ENCODE measurements at regions not wholly inside any gene's neighbourhood (a gene's known extent, or its start where the extent isn't known, plus 50 kb on each side); places are given as distances from the start of the nearest gene placed in this dataset.

DNA sequence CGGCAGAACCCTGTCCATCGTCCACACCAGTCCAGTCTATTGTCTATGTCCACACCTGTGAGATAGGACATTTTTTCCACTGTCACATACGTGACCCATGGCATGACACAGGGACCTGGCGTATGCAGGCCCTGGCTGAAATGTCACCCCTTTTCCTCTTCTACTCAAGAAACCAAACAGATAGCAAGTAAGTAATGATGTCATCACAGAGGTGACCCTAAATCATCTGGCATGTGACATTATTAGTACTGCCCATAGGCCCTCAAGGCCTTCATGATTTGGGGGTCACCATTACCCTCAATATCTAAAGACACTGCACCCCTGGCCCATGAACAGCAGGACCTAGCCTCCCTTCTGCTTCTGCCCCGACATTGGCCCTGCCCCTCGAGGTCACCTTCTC is 88.3 kb downstream of the LHX2 start:
- WGBS (ENCODE audit: extremely low coverage, insufficient coverage, low lambda C conversion rate): no CpG with 5 or more reads among the region's 6 CpGs
- no peaks in the 10 kb centered on the region for H3K27me3 ChIP-seq (ENCODE audit: insufficient read depth, low read length, poor library complexity)

GRCh38 chr9:124101215-124101968 is 89.8 kb downstream of the LHX2 start:
- Histone ChIP-seq H3K79me2 (ENCODE audit: control insufficient read depth, insufficient read depth, low read length) (no peaks in the 10 kb centered on the region), H3K27me3 (ENCODE audit: insufficient read depth, low read length, poor library complexity) (no peaks in the 10 kb centered on the region)

More for the DNA sequence above, 88.3 kb downstream of the LHX2 start:
- no peaks in the 10 kb centered on the region for H3K79me2 ChIP-seq (ENCODE audit: control insufficient read depth, insufficient read depth, low read length)
- H4K5ac ChIP-seq (ENCODE audit: low read length): no peak overlapping the region
- no peak overlapping the region for H2AK5ac ChIP-seq (ENCODE audit: low read length)
- no peak for DNase-seq
- H2BK120ac ChIP-seq (ENCODE audit: low read depth, low read length): no peak overlapping the region
- H3K4me1 ChIP-seq (ENCODE audit: control insufficient read depth, low read depth, low read length): no peaks in the 10 kb centered on the region
- no peak overlapping the region for H3K9ac ChIP-seq (ENCODE audit: low read length)
- no peak overlapping the region for H3K27ac ChIP-seq (ENCODE audit: low read depth, low read length)
- no peak overlapping the region for H3K23ac ChIP-seq (ENCODE audit: low read length)
- H2BK15ac ChIP-seq (replicated peaks; ENCODE audit: low read depth): no peak overlapping the region
- H3K4me3 ChIP-seq (ENCODE audit: low read length): no peak overlapping the region
- H3K36me3 ChIP-seq (ENCODE audit: control insufficient read depth, insufficient read depth, low read length): no peaks in the 10 kb centered on the region
- H3K4ac ChIP-seq (ENCODE audit: low read depth, low read length): no peak overlapping the region
- H3K18ac ChIP-seq (ENCODE audit: low read length): no peak overlapping the region
- H3K79me1 ChIP-seq (ENCODE audit: low read length): no peaks in the 10 kb centered on the region
- H2BK5ac ChIP-seq (ENCODE audit: low read length): no peak overlapping the region
- no peak overlapping the region for H3K56ac ChIP-seq (ENCODE audit: low read length)
- H4K8ac ChIP-seq (ENCODE audit: low read depth, low read length): no peak overlapping the region
- no peak overlapping the region for H3K4me2 ChIP-seq (ENCODE audit: low read length)

DNA sequence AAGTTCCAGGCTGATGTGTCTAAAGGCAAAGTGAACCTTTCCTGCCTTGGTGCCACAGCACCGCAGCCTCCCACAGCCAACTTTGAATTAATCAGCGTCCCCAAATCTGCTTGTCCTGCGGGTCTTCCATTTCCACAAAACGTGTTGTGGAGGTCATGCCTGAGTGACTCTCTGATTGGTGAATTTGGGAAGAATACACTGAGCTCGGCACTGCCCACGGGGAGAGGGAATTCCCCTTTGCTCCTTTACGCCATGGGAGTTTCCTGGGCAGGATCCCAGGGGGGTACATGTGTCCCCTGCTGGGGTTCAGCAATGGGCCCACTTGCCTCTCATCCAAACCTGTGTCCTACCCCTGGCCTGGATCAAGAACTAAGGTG is 90.4 kb downstream of the LHX2 start:
- Histone ChIP-seq H3K79me2 (ENCODE audit: control insufficient read depth, insufficient read depth, low read length) (no peaks in the 10 kb centered on the region), H3K23ac (ENCODE audit: low read length) (no peak overlapping the region), H2BK120ac (ENCODE audit: low read depth, low read length) (no peak overlapping the region), H2AK5ac (ENCODE audit: low read length) (no peak overlapping the region), H3K36me3 (ENCODE audit: control insufficient read depth, insufficient read depth, low read length) (no peaks in the 10 kb centered on the region), H4K5ac (ENCODE audit: low read length) (no peak overlapping the region), H3K9ac (ENCODE audit: low read length) (no peak overlapping the region), H2BK5ac (ENCODE audit: low read length) (no peak overlapping the region), H3K18ac (ENCODE audit: low read length) (no peak overlapping the region), H3K27me3 (ENCODE audit: insufficient read depth, low read length, poor library complexity) (no peaks in the 10 kb centered on the region), H3K4me1 (ENCODE audit: control insufficient read depth, low read depth, low read length) (no peaks in the 10 kb centered on the region), H2BK15ac (replicated peaks; ENCODE audit: low read depth) (no peak overlapping the region), H4K8ac (ENCODE audit: low read depth, low read length) (no peak overlapping the region), H3K4me2 (ENCODE audit: low read length) (no peak overlapping the region), H3K4me3 (ENCODE audit: low read length) (no peak overlapping the region), H3K4ac (ENCODE audit: low read depth, low read length) (no peak overlapping the region), H3K79me1 (ENCODE audit: low read length) (no peaks in the 10 kb centered on the region), H3K27ac (ENCODE audit: low read depth, low read length) (no peak overlapping the region), H3K56ac (ENCODE audit: low read length) (no peak overlapping the region)
- WGBS (ENCODE audit: extremely low coverage, insufficient coverage, low lambda C conversion rate): no CpG with 5 or more reads among the region's 7 CpGs
- DNase-seq: no peak

More at GRCh38 chr9:124101215-124101968, 89.8 kb downstream of the LHX2 start:
- H2BK120ac ChIP-seq (ENCODE audit: low read depth, low read length): no peak overlapping the region
- no peak overlapping the region for H3K18ac ChIP-seq (ENCODE audit: low read length)
- H3K27ac ChIP-seq (ENCODE audit: low read depth, low read length): no peak overlapping the region
- no peak overlapping the region for H3K4ac ChIP-seq (ENCODE audit: low read depth, low read length)
- H2AK5ac ChIP-seq (ENCODE audit: low read length): no peak overlapping the region
- no peaks in the 10 kb centered on the region for H3K4me1 ChIP-seq (ENCODE audit: control insufficient read depth, low read depth, low read length)
- no peak for DNase-seq
- no peaks in the 10 kb centered on the region for H3K79me1 ChIP-seq (ENCODE audit: low read length)
- no peak overlapping the region for H4K5ac ChIP-seq (ENCODE audit: low read length)
- H4K8ac ChIP-seq (ENCODE audit: low read depth, low read length): no peak overlapping the region
- H3K56ac ChIP-seq (ENCODE audit: low read length): no peak overlapping the region
- WGBS (ENCODE audit: extremely low coverage, insufficient coverage, low lambda C conversion rate): no CpG with 5 or more reads among the region's 6 CpGs
- H3K36me3 ChIP-seq (ENCODE audit: control insufficient read depth, insufficient read depth, low read length): no peaks in the 10 kb centered on the region
- no peak overlapping the region for H3K23ac ChIP-seq (ENCODE audit: low read length)
- H3K4me2 ChIP-seq (ENCODE audit: low read length): no peak overlapping the region
- no peak overlapping the region for H3K9ac ChIP-seq (ENCODE audit: low read length)
- no peak overlapping the region for H3K4me3 ChIP-seq (ENCODE audit: low read length)
- no peak overlapping the region for H2BK5ac ChIP-seq (ENCODE audit: low read length)
- no peak overlapping the region for H2BK15ac ChIP-seq (replicated peaks; ENCODE audit: low read depth)

DNA sequence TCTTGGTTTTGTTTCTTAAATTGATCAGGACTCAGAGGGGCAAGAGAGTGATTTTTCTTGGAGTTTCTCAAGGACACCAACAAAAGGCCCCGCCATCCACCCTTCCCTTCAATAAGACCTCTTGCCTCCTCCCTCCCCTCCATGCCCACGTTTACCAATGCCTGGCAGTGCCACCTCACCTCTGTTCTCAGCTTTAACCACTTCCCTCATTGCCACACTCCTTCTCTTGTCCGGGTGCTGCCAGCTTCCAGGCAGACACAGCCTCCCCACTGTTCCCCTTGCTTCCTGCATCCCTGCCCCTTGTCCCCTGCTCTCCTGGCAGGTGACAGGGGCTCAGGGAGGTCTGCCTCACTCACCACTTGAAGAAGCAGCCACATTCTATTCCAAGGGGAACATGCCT is 90.8 kb downstream of the LHX2 start:
- DNase-seq: no peak
- Histone ChIP-seq H3K36me3 (ENCODE audit: control insufficient read depth, insufficient read depth, low read length) (no peaks in the 10 kb centered on the region), H3K4me3 (ENCODE audit: low read length) (no peak overlapping the region), H3K18ac (ENCODE audit: low read length) (no peak overlapping the region), H2BK120ac (ENCODE audit: low read depth, low read length) (no peak overlapping the region), H3K79me1 (ENCODE audit: low read length) (no peaks in the 10 kb centered on the region), H3K56ac (ENCODE audit: low read length) (no peak overlapping the region), H3K4me1 (ENCODE audit: control insufficient read depth, low read depth, low read length) (no peaks in the 10 kb centered on the region), H2AK5ac (ENCODE audit: low read length) (no peak overlapping the region), H2BK15ac (replicated peaks; ENCODE audit: low read depth) (no peak overlapping the region), H4K8ac (ENCODE audit: low read depth, low read length) (no peak overlapping the region), H3K4me2 (ENCODE audit: low read length) (no peak overlapping the region), H2BK5ac (ENCODE audit: low read length) (no peak overlapping the region), H3K9ac (ENCODE audit: low read length) (no peak overlapping the region), H3K23ac (ENCODE audit: low read length) (no peak overlapping the region), H3K27me3 (ENCODE audit: insufficient read depth, low read length, poor library complexity) (no peaks in the 10 kb centered on the region), H3K79me2 (ENCODE audit: control insufficient read depth, insufficient read depth, low read length) (no peaks in the 10 kb centered on the region), H4K5ac (ENCODE audit: low read length) (no peak overlapping the region), H3K27ac (ENCODE audit: low read depth, low read length) (no peak overlapping the region), H3K4ac (ENCODE audit: low read depth, low read length) (no peak overlapping the region)
- no CpG with 5 or more reads among the region's 3 CpGs for WGBS (ENCODE audit: extremely low coverage, insufficient coverage, low lambda C conversion rate)

GRCh38 chr9:124105266-124105665 is 93.7 kb downstream of the LHX2 start:
- H4K8ac ChIP-seq (ENCODE audit: low read depth, low read length): no peak overlapping the region
- H3K4me3 ChIP-seq (ENCODE audit: low read length): no peak overlapping the region
- H3K79me1 ChIP-seq (ENCODE audit: low read length): no peaks in the 10 kb centered on the region
- H2BK5ac ChIP-seq (ENCODE audit: low read length): no peak overlapping the region
- H3K18ac ChIP-seq (ENCODE audit: low read length): no peak overlapping the region
- no peak overlapping the region for H2AK5ac ChIP-seq (ENCODE audit: low read length)
- no peak overlapping the region for H3K23ac ChIP-seq (ENCODE audit: low read length)
- H3K4me2 ChIP-seq (ENCODE audit: low read length): no peak overlapping the region
- H2BK120ac ChIP-seq (ENCODE audit: low read depth, low read length): no peak overlapping the region
- no peak for DNase-seq
- H3K36me3 ChIP-seq (ENCODE audit: control insufficient read depth, insufficient read depth, low read length): no peaks in the 10 kb centered on the region
- H2BK15ac ChIP-seq (replicated peaks; ENCODE audit: low read depth): no peak overlapping the region
- H3K79me2 ChIP-seq (ENCODE audit: control insufficient read depth, insufficient read depth, low read length): no peaks in the 10 kb centered on the region
- H4K5ac ChIP-seq (ENCODE audit: low read length): no peak overlapping the region
- no peak overlapping the region for H3K9ac ChIP-seq (ENCODE audit: low read length)
- H3K56ac ChIP-seq (ENCODE audit: low read length): no peak overlapping the region
- no peaks in the 10 kb centered on the region for H3K27me3 ChIP-seq (ENCODE audit: insufficient read depth, low read length, poor library complexity)
- no peaks in the 10 kb centered on the region for H3K4me1 ChIP-seq (ENCODE audit: control insufficient read depth, low read depth, low read length)
- no peak overlapping the region for H3K27ac ChIP-seq (ENCODE audit: low read depth, low read length)
- no CpG with 5 or more reads among the region's 3 CpGs for WGBS (ENCODE audit: extremely low coverage, insufficient coverage, low lambda C conversion rate)
- H3K4ac ChIP-seq (ENCODE audit: low read depth, low read length): no peak overlapping the region

- H3K18ac ChIP-seq (ENCODE audit: low read length): no peak overlapping the region
- no CpG with 5 or more reads among the region's 6 CpGs for WGBS (ENCODE audit: extremely low coverage, insufficient coverage, low lambda C conversion rate)
These were observed 96.6 kb downstream of the LHX2 start for GRCh38 chr9:124108216-124108615.

More at GRCh38 chr9:124108216-124108615, 96.6 kb downstream of the LHX2 start:
- Histone ChIP-seq H2BK15ac (replicated peaks; ENCODE audit: low read depth) (no peak overlapping the region), H3K27me3 (ENCODE audit: insufficient read depth, low read length, poor library complexity) (no peaks in the 10 kb centered on the region), H2BK5ac (ENCODE audit: low read length) (no peak overlapping the region), H3K4ac (ENCODE audit: low read depth, low read length) (no peak overlapping the region), H3K79me1 (ENCODE audit: low read length) (no peaks in the 10 kb centered on the region), H3K79me2 (ENCODE audit: control insufficient read depth, insufficient read depth, low read length) (no peaks in the 10 kb centered on the region), H4K8ac (ENCODE audit: low read depth, low read length) (no peak overlapping the region), H4K5ac (ENCODE audit: low read length) (no peak overlapping the region), H3K56ac (ENCODE audit: low read length) (no peak overlapping the region), H3K23ac (ENCODE audit: low read length) (no peak overlapping the region), H2BK120ac (ENCODE audit: low read depth, low read length) (no peak overlapping the region), H3K9ac (ENCODE audit: low read length) (no peak overlapping the region), H3K4me2 (ENCODE audit: low read length) (no peak overlapping the region), H3K4me3 (ENCODE audit: low read length) (no peak overlapping the region), H3K4me1 (ENCODE audit: control insufficient read depth, low read depth, low read length) (no peaks in the 10 kb centered on the region), H3K27ac (ENCODE audit: low read depth, low read length) (no peak overlapping the region), H2AK5ac (ENCODE audit: low read length) (no peak overlapping the region), H3K36me3 (ENCODE audit: control insufficient read depth, insufficient read depth, low read length) (no peaks in the 10 kb centered on the region)
- no peak for DNase-seq
